HepG2 (cell line): ENCODE measurements at regions not wholly inside any gene's neighbourhood (a gene's known extent, or its start where the extent isn't known, plus 50 kb on each side); places are given as distances from the start of the nearest gene placed in this dataset.

Source experiments
- HOXA9 ChIP-seq: sonication (generic); formaldehyde crosslinking; IDR thresholded peaks from 2 replicates; pipeline ENCODE4 v1.8.1; 2022; ENCODE audit warnings: missing genetic modification reagents, mild to moderate bottlenecking, moderate library complexity, borderline replicate concordance
- POLR2AphosphoS5 ChIP-seq: IDR thresholded peaks from 2 replicates; pipeline ENCODE4 v1.6.1; 2012; ENCODE audit warnings: low read depth, low read length
- TF ChIP-seq, protein P1 (sequence below): sonication (generic); formaldehyde crosslinking; IDR thresholded peaks from 2 replicates; pipeline ENCODE4 v1.8.0; 2022; ENCODE audit warnings: missing genetic modification reagents, mild to moderate bottlenecking, moderate library complexity, borderline replicate concordance
- TF ChIP-seq, protein P2 (sequence below): sonication (generic); formaldehyde crosslinking; IDR thresholded peaks from 2 replicates; pipeline ENCODE4 v1.4.0; 2020; ENCODE audit warnings: mild to moderate bottlenecking, missing genetic modification reagents

DNA sequence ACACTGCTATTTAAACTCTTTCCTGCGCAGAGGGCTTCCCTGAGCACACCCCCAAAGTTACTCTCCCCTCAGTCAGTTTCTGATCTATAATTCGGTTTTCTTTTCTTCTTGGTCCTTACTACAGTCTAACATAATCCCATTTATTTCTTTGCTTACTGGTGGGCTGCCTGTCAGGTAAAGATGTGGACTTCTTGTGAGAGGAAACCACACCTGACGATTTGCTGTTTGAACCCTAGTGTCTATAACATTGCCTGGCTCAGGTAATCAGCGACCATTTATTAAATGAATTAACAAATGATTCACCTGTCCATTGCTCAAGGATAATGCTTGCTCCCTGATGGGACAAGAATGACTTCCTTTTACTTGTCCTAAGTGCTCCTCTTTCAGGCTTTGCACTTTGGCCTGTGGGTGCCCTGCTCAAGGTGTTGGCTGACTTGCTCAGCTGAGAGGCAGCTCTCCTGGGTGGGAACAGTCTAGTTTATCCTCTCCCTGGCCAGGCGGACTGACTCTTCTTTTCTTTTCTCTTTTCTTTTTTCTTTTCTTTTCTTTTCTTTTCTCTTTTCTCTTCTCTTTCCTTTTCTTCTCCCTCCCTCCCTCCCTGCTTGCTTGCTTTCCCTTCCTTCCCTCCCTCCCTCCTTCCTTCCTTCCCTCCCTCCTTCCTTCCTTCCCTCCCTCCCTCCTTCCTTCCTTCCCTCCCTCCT lies 233.1 kb downstream of the BCAS1 start:
- TF ChIP-seq HOXA9 (CRISPR knock-in tag) (no peak), POLR2AphosphoS5 (no peak)
- TF ChIP-seq, protein P1, sequence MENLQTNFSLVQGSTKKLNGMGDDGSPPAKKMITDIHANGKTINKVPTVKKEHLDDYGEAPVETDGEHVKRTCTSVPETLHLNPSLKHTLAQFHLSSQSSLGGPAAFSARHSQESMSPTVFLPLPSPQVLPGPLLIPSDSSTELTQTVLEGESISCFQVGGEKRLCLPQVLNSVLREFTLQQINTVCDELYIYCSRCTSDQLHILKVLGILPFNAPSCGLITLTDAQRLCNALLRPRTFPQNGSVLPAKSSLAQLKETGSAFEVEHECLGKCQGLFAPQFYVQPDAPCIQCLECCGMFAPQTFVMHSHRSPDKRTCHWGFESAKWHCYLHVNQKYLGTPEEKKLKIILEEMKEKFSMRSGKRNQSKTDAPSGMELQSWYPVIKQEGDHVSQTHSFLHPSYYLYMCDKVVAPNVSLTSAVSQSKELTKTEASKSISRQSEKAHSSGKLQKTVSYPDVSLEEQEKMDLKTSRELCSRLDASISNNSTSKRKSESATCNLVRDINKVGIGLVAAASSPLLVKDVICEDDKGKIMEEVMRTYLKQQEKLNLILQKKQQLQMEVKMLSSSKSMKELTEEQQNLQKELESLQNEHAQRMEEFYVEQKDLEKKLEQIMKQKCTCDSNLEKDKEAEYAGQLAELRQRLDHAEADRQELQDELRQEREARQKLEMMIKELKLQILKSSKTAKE (CRISPR knock-in tag) = no peak
- TF ChIP-seq, protein P2, sequence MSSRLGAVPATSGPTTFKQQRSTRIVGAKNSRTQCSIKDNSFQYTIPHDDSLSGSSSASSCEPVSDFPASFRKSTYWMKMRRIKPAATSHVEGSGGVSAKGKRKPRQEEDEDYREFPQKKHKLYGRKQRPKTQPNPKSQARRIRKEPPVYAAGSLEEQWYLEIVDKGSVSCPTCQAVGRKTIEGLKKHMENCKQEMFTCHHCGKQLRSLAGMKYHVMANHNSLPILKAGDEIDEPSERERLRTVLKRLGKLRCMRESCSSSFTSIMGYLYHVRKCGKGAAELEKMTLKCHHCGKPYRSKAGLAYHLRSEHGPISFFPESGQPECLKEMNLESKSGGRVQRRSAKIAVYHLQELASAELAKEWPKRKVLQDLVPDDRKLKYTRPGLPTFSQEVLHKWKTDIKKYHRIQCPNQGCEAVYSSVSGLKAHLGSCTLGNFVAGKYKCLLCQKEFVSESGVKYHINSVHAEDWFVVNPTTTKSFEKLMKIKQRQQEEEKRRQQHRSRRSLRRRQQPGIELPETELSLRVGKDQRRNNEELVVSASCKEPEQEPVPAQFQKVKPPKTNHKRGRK (CRISPR knock-in tag) = no peak
